Testis (tissue), 2 donors: ENCODE measurements at regions not wholly inside any gene's neighbourhood (a gene's known extent, or its start where the extent isn't known, plus 50 kb on each side); places are given as distances from the start of the nearest gene placed in this dataset.
A peak's percentile ranks its signal among the peaks of the same experiment; 100 is the strongest.

Source experiments
- DNase-seq: peaks from one replicate; pipeline ENCODE4 v3.0.0-alpha.2; 2019
- H3K27ac ChIP-seq, 2 donors: fragments of 200-600 bp; sonication (generic); one replicate each; pipeline ENCODE4 v1.5.1; 2019
- H3K27me3 ChIP-seq: fragments of 200-600 bp; sonication (generic); one replicate; pipeline ENCODE4 v1.5.1; 2019
- H3K36me3 ChIP-seq: fragments of 200-600 bp; sonication (generic); one replicate; pipeline ENCODE4 v1.5.1; 2017; ENCODE audit warnings: low read depth; ENCODE audit errors: missing control alignments
- H3K4me1 ChIP-seq: fragments of 200-600 bp; sonication (generic); one replicate; pipeline ENCODE4 v1.5.1; 2019
- H3K4me3 ChIP-seq, 2 donors: fragments of 200-600 bp; sonication (generic); one replicate each; pipeline ENCODE4 v1.5.1; 2017 to 2019
- H3K9me3 ChIP-seq: fragments of 200-600 bp; sonication (generic); one replicate; pipeline ENCODE4 v1.5.1; 2017
- CTCF ChIP-seq, 3 experiments: fragments of 450-650 bp in 2 of 3; fragments of 200-600 bp in 1 of 3; sonication (generic) in 1 of 3; IDR thresholded peaks; one replicate each; pipeline ENCODE4 v1.5.1; 2016 to 2019; ENCODE audit warnings: antibody characterized with exemption in 3 of 3, mild to moderate bottlenecking in 2 of 3, moderate library complexity in 1 of 3
- POLR2A ChIP-seq: fragments of 450-650 bp; IDR thresholded peaks from one replicate; pipeline ENCODE4 v1.6.1; 2017; ENCODE audit warnings: antibody characterized with exemption, mild to moderate bottlenecking, moderate library complexity
- WGBS, 2 donors: methylation state at CpG; one replicate each; pipeline ENCODE4 v1.1.5; 2018; 5-methylcytosine and 5-hydroxymethylcytosine counted together
- intact Hi-C: fragments of 100-400 bp; cut with DNase I; formaldehyde crosslinking; loops from one replicate; pipeline ENCODE4 v1.15.1; 2023; ENCODE audit warnings: low total_unique reads

GRCh38 chr5:1731091-1731639 is 68.5 kb downstream of the MRPL36 start:
- TF ChIP-seq POLR2A (no peak), CTCF (IDR thresholded peaks at IDR 0.05) (no peak)
- intact Hi-C loops: no loop called here
- Histone ChIP-seq H3K36me3 (no peaks in the 10 kb centered on the region), H3K4me3 (no peak overlapping the region), H3K9me3 (no peaks in the 10 kb centered on the region), H3K27me3 (no peaks in the 10 kb centered on the region), H3K27ac (no peak overlapping the region), H3K4me1 (no peaks in the 10 kb centered on the region)
- WGBS, 2 donors: 88 to 89% methylated on average over 11 of the region's 11 CpGs
- peak; percentile 7 for DNase-seq

GRCh38 chr5:1730487-1730847 is 69.2 kb downstream of the MRPL36 start:
- DNase-seq: peak; percentile 6
- no peaks in the 10 kb centered on the region for H3K27me3 ChIP-seq
- no peaks in the 10 kb centered on the region for H3K36me3 ChIP-seq
- intact Hi-C loops: no loop called here
- no peak overlapping the region for H3K4me3 ChIP-seq
- H3K4me1 ChIP-seq: no peaks in the 10 kb centered on the region
- H3K9me3 ChIP-seq: no peaks in the 10 kb centered on the region
- WGBS, 2 donors: 90 to 95% methylated on average over 6 to 7 of the region's 7 CpGs
- H3K27ac ChIP-seq: no peak overlapping the region
- TF ChIP-seq CTCF (IDR thresholded peaks at IDR 0.05): no peak
- TF ChIP-seq POLR2A: no peak

- intact Hi-C loops: no loop called here
- no peaks in the 10 kb centered on the region for H3K4me1 ChIP-seq
- peak; percentile 8 for DNase-seq
- TF ChIP-seq POLR2A (no peak), CTCF (IDR thresholded peaks at IDR 0.05) (no peak)
- no peaks in the 10 kb centered on the region for H3K27me3 ChIP-seq
- no peak overlapping the region for H3K4me3 ChIP-seq
- H3K36me3 ChIP-seq: no peaks in the 10 kb centered on the region
- WGBS, 2 donors: 80% methylated on average over 17 to 40 of the region's 40 CpGs
- no peaks in the 10 kb centered on the region for H3K9me3 ChIP-seq
- H3K27ac ChIP-seq: no peak overlapping the region
Observed at GRCh38 chr5:1729641-1730486, 69.8 kb downstream of the MRPL36 start.

GRCh38 chr5:1728846-1729245 is 70.8 kb downstream of the MRPL36 start:
- TF ChIP-seq CTCF (IDR thresholded peaks at IDR 0.05) (no peak), POLR2A (no peak)
- Histone ChIP-seq H3K9me3 (no peaks in the 10 kb centered on the region), H3K27me3 (no peaks in the 10 kb centered on the region), H3K36me3 (no peaks in the 10 kb centered on the region), H3K27ac (no peak overlapping the region), H3K4me1 (no peaks in the 10 kb centered on the region), H3K4me3 (no peak overlapping the region)
- 62 to 71% methylated on average over 24 of the region's 24 CpGs for whole genome bisulfite sequencing, 2 donors
- intact Hi-C loops: no loop called here
- DNase-seq: peak; percentile 13

- 86 to 88% methylated on average over 16 to 19 of the region's 19 CpGs for WGBS, 2 donors
- no peak for TF ChIP-seq CTCF (IDR thresholded peaks at IDR 0.05)
- TF ChIP-seq POLR2A: no peak
Observed at GRCh38 chr5:1727571-1727970, 72.1 kb downstream of the MRPL36 start.

More at GRCh38 chr5:1727571-1727970, 72.1 kb downstream of the MRPL36 start:
- Histone ChIP-seq H3K27me3 (no peaks in the 10 kb centered on the region), H3K4me1 (no peaks in the 10 kb centered on the region), H3K36me3 (no peaks in the 10 kb centered on the region), H3K9me3 (no peaks in the 10 kb centered on the region), H3K4me3 (no peak overlapping the region), H3K27ac (no peak overlapping the region)
- peak; percentile 9 for DNase-seq
- intact Hi-C loops: no loop called here
